Astrocyte (in vitro differentiated cells and primary cell): ENCODE measurements at regions not wholly inside any gene's neighbourhood (a gene's known extent, or its start where the extent isn't known, plus 50 kb on each side); places are given as distances from the start of the nearest gene placed in this dataset.

Experiments used
- DNase-seq: peaks from one replicate; pipeline ENCODE4 v3.0.0-alpha.2; 2010; ENCODE audit warnings: low read depth
- FAIRE-seq: peaks from 2 replicates; lab custom pipeline; 2011; peaks lifted over from hg19 to GRCh38; lab: Jason Lieb, UNC
- H2AFZ ChIP-seq: 2 replicates; pipeline ENCODE4 v1.6.0; 2012; ENCODE audit warnings: low read depth, low read length, inconsistent platforms
- H3K27ac ChIP-seq: 2 replicates; pipeline ENCODE4 v1.5.1; 2011; ENCODE audit warnings: low read depth, low read length, inconsistent platforms
- H3K27me3 ChIP-seq: 2 replicates; pipeline ENCODE4 v1.6.0; 2011; ENCODE audit warnings: low read length, inconsistent platforms; ENCODE audit not compliant: insufficient read depth
- H3K36me3 ChIP-seq: 2 replicates; pipeline ENCODE4 v1.5.1; 2011; ENCODE audit warnings: low read length, inconsistent platforms; ENCODE audit not compliant: insufficient read depth
- H3K4me1 ChIP-seq: 2 replicates; pipeline ENCODE4 v1.5.1; 2011; ENCODE audit warnings: low read length, inconsistent platforms; ENCODE audit not compliant: insufficient read depth
- H3K4me2 ChIP-seq: 2 replicates; pipeline ENCODE4 v1.6.0; 2012; ENCODE audit warnings: low read length, inconsistent platforms
- H3K4me3 ChIP-seq: 2 replicates; pipeline ENCODE4 v1.5.1; 2011; ENCODE audit warnings: low read depth, mild to moderate bottlenecking, low read length, inconsistent platforms; ENCODE audit not compliant: insufficient read depth
- H3K79me2 ChIP-seq: 2 replicates; pipeline ENCODE4 v1.6.0; 2012; ENCODE audit warnings: mild to moderate bottlenecking, low read length, inconsistent platforms; ENCODE audit not compliant: insufficient read depth
- H3K9ac ChIP-seq: 2 replicates; pipeline ENCODE4 v1.6.0; 2012; ENCODE audit warnings: mild to moderate bottlenecking, low read length, inconsistent platforms
- H3K9me3 ChIP-seq: 2 replicates; pipeline ENCODE4 v1.5.1; 2012; ENCODE audit warnings: low read depth, mild to moderate bottlenecking, low read length, inconsistent platforms; ENCODE audit not compliant: insufficient read depth
- H4K20me1 ChIP-seq: 2 replicates; pipeline ENCODE4 v1.6.0; 2012; ENCODE audit warnings: low read length, inconsistent platforms; ENCODE audit not compliant: insufficient read depth
- H3K27ac Mint-ChIP-seq: one replicate; pipeline ENCODE4 v1.8.0; 2021; ENCODE audit warnings: mild to moderate bottlenecking, mixed read lengths; ENCODE audit not compliant: unreplicated experiment
- H3K27me3 Mint-ChIP-seq: one replicate; pipeline ENCODE4 v1.8.0; 2021; ENCODE audit warnings: low read depth, mixed read lengths; ENCODE audit not compliant: unreplicated experiment
- H3K36me3 Mint-ChIP-seq: one replicate; pipeline ENCODE4 v1.8.0; 2021; ENCODE audit warnings: low read depth, mixed read lengths; ENCODE audit not compliant: unreplicated experiment
- H3K4me1 Mint-ChIP-seq: one replicate; pipeline ENCODE4 v1.8.0; 2021; ENCODE audit warnings: low read depth, mixed read lengths; ENCODE audit not compliant: unreplicated experiment
- H3K4me3 Mint-ChIP-seq: one replicate; pipeline ENCODE4 v1.8.0; 2021; ENCODE audit warnings: mild to moderate bottlenecking, moderate library complexity, mixed read lengths; ENCODE audit not compliant: unreplicated experiment
- H3K9me3 Mint-ChIP-seq: one replicate; pipeline ENCODE4 v1.8.0; 2021; ENCODE audit warnings: mild to moderate bottlenecking, mixed read lengths; ENCODE audit not compliant: unreplicated experiment
- CTCF ChIP-seq: IDR thresholded peaks from 2 replicates; pipeline ENCODE4 v1.5.1; 2011; ENCODE audit warnings: low read depth, mild to moderate bottlenecking, inconsistent platforms, low read length, moderate library complexity; ENCODE audit not compliant: insufficient read depth
- EZH2 ChIP-seq: IDR thresholded peaks from 2 replicates; pipeline ENCODE4 v1.6.1; 2012; ENCODE audit warnings: mild to moderate bottlenecking, low read length, inconsistent platforms; ENCODE audit not compliant: insufficient read depth

GRCh38 chr9:135332979-135333748 is 146.4 kb upstream of the PPP1R26 start:
- H3K27me3 Mint-ChIP-seq: peaks cover 30% of the 10 kb centered on the region
- FAIRE-seq (no peak), DNase-seq (no peak)
- H3K4me1 Mint-ChIP-seq: no peaks in the 10 kb centered on the region
- Histone ChIP-seq H3K9me3 (peaks cover 8% of the 10 kb centered on the region), H3K4me2 (no peak overlapping the region), H2AFZ (no peak overlapping the region), H3K27ac (no peak overlapping the region), H3K79me2 (no peaks in the 10 kb centered on the region), H3K4me1 (no peaks in the 10 kb centered on the region), H3K4me3 (no peak overlapping the region), H3K27me3 (no peaks in the 10 kb centered on the region), H3K9ac (no peak overlapping the region), H4K20me1 (no peaks in the 10 kb centered on the region), H3K36me3 (no peaks in the 10 kb centered on the region)
- TF ChIP-seq CTCF (no peak), EZH2 (no peak)
- no peak overlapping the region for H3K27ac Mint-ChIP-seq
- H3K36me3 Mint-ChIP-seq: no peaks in the 10 kb centered on the region
- no peaks in the 10 kb centered on the region for H3K9me3 Mint-ChIP-seq
- no peak overlapping the region for H3K4me3 Mint-ChIP-seq

- Histone ChIP-seq H4K20me1 (no peaks in the 10 kb centered on the region), H3K4me3 (no peak overlapping the region), H3K27ac (no peak overlapping the region), H3K4me2 (no peak overlapping the region), H3K9ac (no peak overlapping the region), H2AFZ (no peak overlapping the region), H3K9me3 (peaks cover 8% of the 10 kb centered on the region), H3K79me2 (no peaks in the 10 kb centered on the region), H3K36me3 (no peaks in the 10 kb centered on the region), H3K27me3 (no peaks in the 10 kb centered on the region), H3K4me1 (no peaks in the 10 kb centered on the region)
- Mint-ChIP-seq H3K4me3 (no peak overlapping the region), H3K4me1 (peaks cover 2% of the 10 kb centered on the region), H3K9me3 (no peaks in the 10 kb centered on the region), H3K27me3 (peaks cover 34% of the 10 kb centered on the region), H3K27ac (no peak overlapping the region), H3K36me3 (no peaks in the 10 kb centered on the region)
- DNase-seq (no peak), FAIRE-seq (no peak)
- no peak for TF ChIP-seq CTCF
- no peak for TF ChIP-seq EZH2
These were observed 144.6 kb upstream of the PPP1R26 start for GRCh38 chr9:135334953-135335460.

GRCh38 chr9:135335691-135336181 is 143.8 kb upstream of the PPP1R26 start:
- H3K9ac ChIP-seq: no peak overlapping the region

More at GRCh38 chr9:135335691-135336181, 143.8 kb upstream of the PPP1R26 start:
- Mint-ChIP-seq H3K36me3 (no peaks in the 10 kb centered on the region), H3K4me1 (peaks cover 2% of the 10 kb centered on the region), H3K4me3 (no peak overlapping the region), H3K27ac (no peak overlapping the region), H3K27me3 (peaks cover 41% of the 10 kb centered on the region), H3K9me3 (no peaks in the 10 kb centered on the region)
- H2AFZ ChIP-seq: no peak overlapping the region
- H4K20me1 ChIP-seq: no peaks in the 10 kb centered on the region
- no peak overlapping the region for H3K27ac ChIP-seq
- FAIRE-seq (no peak), DNase-seq (no peak)
- H3K4me1 ChIP-seq: no peaks in the 10 kb centered on the region
- no peaks in the 10 kb centered on the region for H3K79me2 ChIP-seq
- TF ChIP-seq EZH2: no peak
- TF ChIP-seq CTCF: no peak
- no peaks in the 10 kb centered on the region for H3K27me3 ChIP-seq
- no peak overlapping the region for H3K4me3 ChIP-seq
- H3K36me3 ChIP-seq: no peaks in the 10 kb centered on the region
- no peak overlapping the region for H3K4me2 ChIP-seq
- H3K9me3 ChIP-seq: peaks cover 8% of the 10 kb centered on the region
